ENCODE measurements at regions not wholly inside any gene's neighbourhood (a gene's known extent, or its start where the extent isn't known, plus 50 kb on each side); places are given as distances from the start of the nearest gene placed in this dataset.
"Not testable (repeated sequence)": the region's sequence is repeated elsewhere in the genome, so short reads cannot be mapped to it uniquely, and the experiment has no call there.

- Histone ChIP-seq H3K4me3 (no peak overlapping the region), H3K36me3 (no peaks in the 10 kb centered on the region), H3K4me1 (no peaks in the 10 kb centered on the region), H3K27ac (no peak overlapping the region), H3K9me3 (no peaks in the 10 kb centered on the region), H3K27me3 (no peaks in the 10 kb centered on the region)
- TF ChIP-seq, protein P1, sequence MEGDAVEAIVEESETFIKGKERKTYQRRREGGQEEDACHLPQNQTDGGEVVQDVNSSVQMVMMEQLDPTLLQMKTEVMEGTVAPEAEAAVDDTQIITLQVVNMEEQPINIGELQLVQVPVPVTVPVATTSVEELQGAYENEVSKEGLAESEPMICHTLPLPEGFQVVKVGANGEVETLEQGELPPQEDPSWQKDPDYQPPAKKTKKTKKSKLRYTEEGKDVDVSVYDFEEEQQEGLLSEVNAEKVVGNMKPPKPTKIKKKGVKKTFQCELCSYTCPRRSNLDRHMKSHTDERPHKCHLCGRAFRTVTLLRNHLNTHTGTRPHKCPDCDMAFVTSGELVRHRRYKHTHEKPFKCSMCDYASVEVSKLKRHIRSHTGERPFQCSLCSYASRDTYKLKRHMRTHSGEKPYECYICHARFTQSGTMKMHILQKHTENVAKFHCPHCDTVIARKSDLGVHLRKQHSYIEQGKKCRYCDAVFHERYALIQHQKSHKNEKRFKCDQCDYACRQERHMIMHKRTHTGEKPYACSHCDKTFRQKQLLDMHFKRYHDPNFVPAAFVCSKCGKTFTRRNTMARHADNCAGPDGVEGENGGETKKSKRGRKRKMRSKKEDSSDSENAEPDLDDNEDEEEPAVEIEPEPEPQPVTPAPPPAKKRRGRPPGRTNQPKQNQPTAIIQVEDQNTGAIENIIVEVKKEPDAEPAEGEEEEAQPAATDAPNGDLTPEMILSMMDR (IDR thresholded peaks at IDR 0.05), result no peak
- no peak for DNase-seq (ENCODE audit: low spot score in 2 of 2)
- intact Hi-C loops (cut with DNase I), result no loop called here
Observed at GRCh38 chr5:3329427-3329826, 266.2 kb upstream of the IRX1 start.

GRCh38 chr5:3326841-3327232 is 268.8 kb upstream of the IRX1 start:
- Histone ChIP-seq H3K27ac (no peak overlapping the region), H3K36me3 (no peaks in the 10 kb centered on the region), H3K9me3 (no peaks in the 10 kb centered on the region), H3K27me3 (no peaks in the 10 kb centered on the region), H3K4me1 (no peaks in the 10 kb centered on the region), H3K4me3 (no peak overlapping the region)
- intact Hi-C loops (cut with DNase I), result no loop called here
- TF ChIP-seq, protein P1 (IDR thresholded peaks at IDR 0.05), result no peak
- no peak for DNase-seq (ENCODE audit: low spot score in 2 of 2)

- intact Hi-C loops (cut with DNase I), result no loop called here
- Histone ChIP-seq H3K36me3 (no peaks in the 10 kb centered on the region), H3K9me3 (no peaks in the 10 kb centered on the region), H3K4me1 (no peaks in the 10 kb centered on the region), H3K27ac (no peak overlapping the region), H3K27me3 (no peaks in the 10 kb centered on the region), H3K4me3 (no peak overlapping the region)
- TF ChIP-seq, protein P1 (IDR thresholded peaks at IDR 0.05), result no peak
- no peak for DNase-seq (ENCODE audit: low spot score in 2 of 2)
Observed at GRCh38 chr5:3325972-3326840, 269.4 kb upstream of the IRX1 start.

- Histone ChIP-seq H3K4me1 (no peaks in the 10 kb centered on the region), H3K36me3 (no peaks in the 10 kb centered on the region), H3K9me3 (no peaks in the 10 kb centered on the region), H3K27me3 (no peaks in the 10 kb centered on the region), H3K4me3 (no peak overlapping the region), H3K27ac (no peak overlapping the region)
- no peak for DNase-seq (ENCODE audit: low spot score in 2 of 2)
- intact Hi-C loops (cut with DNase I), result no loop called here
- TF ChIP-seq, protein P1 (IDR thresholded peaks at IDR 0.05), result no peak
Observed at GRCh38 chr5:3325201-3325971, 270.2 kb upstream of the IRX1 start.

DNA sequence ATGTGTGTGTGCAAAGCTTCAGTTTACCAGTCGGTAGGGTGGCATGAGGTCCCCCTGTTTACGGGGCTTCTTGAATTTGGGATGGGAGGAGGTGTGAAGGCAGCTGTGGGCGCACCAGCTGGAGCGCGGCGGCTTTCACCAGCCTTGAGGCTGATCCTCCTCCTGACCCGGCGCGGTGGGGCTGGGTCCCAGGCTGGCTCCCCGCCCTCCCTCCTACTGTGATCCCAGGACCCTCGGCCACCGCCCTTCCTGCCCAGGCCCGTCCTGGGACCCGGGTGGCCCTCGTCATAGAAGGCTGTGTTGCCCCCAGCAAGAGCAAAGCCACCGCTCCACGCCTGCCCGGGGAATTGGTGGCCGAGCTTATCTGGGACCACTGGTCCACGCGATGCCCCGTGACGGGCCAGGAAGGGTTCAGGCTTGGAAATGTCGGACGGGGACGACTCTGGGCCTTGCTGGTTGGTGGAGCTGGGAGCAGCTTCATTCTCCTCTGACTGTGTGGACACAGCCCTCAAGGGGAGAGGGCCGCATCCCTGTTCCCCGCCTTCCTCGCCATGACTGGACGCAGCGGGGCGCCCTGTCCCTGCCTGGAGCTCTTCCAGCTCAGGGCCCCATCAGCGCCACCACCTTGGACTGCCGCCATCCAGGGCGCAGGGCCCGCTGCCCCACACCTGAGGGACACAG is 271.1 kb upstream of the IRX1 start:
- H3K9me3 ChIP-seq, result no peaks in the 10 kb centered on the region
- intact Hi-C loops (cut with DNase I), result no loop called here
- no peaks in the 10 kb centered on the region for H3K27me3 ChIP-seq
- no peak overlapping the region for H3K27ac ChIP-seq
- no peak for DNase-seq (ENCODE audit: low spot score in 2 of 2)
- H3K36me3 ChIP-seq, result no peaks in the 10 kb centered on the region
- H3K4me1 ChIP-seq, result no peaks in the 10 kb centered on the region
- TF ChIP-seq, protein P1 (IDR thresholded peaks at IDR 0.05), result no peak
- no peak overlapping the region for H3K4me3 ChIP-seq

DNA sequence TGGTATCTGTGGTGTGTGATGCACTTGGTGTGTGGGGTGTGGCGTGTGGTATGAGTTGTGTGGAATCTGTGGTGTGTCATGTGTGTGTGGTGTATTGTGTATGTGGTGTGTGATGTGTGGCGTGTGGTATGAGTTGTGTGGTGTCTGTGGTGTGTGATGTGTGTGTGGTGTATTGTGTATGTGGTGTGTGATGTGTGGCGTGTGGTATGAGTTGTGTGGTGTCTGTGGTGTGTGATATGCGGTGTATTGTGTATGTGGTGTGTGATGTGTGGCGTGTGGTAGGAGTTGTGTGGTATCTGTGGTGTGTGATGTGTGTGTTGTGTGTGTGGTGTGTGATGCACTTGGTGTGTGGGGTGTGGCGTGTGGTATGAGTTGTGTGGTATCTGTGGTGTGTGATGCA is 271.7 kb upstream of the IRX1 start:
- intact Hi-C loops (cut with DNase I); H3K27me3 ChIP-seq; H3K27ac ChIP-seq; H3K36me3 ChIP-seq; DNase-seq (ENCODE audit: low spot score in 2 of 2); H3K4me3 ChIP-seq; H3K9me3 ChIP-seq; H3K4me1 ChIP-seq: not testable (repeated sequence)

Data from ascending aorta (tissue), 2 donors.